ENCODE measurements at regions not wholly inside any gene's neighbourhood (a gene's known extent, or its start where the extent isn't known, plus 50 kb on each side); places are given as distances from the start of the nearest gene placed in this dataset.

DNA sequence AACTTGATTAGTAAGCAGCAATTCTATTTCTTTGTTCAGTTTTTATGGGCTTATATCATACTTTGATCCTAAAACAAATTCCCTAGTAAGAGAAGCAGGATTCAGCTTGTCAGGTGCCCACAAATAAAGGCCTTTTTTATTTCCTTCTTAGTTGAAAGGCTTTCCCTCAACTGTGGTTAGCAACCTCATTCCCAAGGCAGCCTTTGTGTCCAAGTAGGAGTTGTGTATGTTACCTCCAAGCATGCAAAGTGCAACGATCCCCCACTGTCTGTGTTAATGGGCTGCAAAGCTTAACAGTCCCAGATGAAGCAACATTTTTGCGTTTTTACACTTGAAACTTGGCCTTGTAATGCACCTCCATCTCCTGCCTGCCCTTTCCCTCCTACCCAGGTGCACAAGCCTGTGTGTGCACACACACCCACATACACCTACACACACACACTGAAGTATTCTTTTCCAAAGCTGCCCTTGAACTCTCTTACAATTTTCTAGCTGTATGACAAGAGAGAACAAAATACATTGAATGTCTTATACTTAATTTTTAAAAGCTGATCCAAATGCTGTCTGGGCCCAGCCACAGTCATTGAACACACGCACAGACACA is 278.2 kb downstream of the SNX13 start:
- DNase-seq, result no peak

DNA sequence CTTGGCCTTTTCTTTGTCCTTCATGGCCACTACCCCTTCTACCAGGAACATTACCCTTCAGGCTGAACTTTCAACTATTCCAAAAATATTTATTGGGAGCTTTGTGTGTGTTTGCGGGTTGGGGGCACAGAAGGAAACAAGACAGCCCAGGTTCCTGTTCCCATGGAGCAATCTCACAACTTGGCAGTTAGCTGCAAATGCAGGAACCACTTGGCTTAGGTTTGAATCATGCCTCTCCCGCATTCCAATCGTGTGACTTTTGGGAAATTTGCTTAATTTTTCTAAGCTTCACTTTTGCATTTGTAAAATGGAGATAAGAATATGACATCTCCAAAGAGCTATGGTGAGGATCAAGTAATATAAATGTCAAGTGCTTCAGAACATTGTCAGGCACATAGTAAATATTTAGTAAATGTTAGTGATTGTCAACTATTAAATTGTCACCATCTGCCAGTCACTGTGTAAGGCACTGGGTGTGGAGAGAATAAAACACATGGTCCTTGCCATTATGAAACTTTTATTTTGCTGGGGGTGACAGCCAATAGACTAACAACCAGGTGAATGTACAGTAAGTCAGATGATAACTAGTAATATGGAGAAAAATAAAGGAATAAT is 277.1 kb downstream of the SNX13 start:
- DNase-seq, result no peak

DNA sequence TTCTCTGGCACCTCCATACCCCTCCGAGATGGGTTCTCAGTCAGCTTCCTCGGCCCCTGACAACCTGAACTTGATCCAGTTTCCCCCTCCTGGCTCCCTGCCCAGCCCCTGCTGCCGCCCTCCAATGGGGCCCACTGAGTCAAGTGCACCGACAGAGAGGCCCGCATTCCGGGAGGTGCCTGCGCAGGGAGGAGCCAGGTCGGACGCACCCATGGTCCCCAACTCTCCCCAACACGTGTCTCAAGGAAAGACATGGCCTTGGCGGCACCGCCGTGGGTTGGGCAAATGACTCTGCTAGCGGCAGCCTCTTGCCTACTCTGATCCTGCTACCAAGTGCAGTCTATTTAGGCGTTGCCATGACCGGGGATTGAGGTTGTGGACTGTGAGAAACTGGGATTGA is 275.3 kb downstream of the SNX13 start:
- no peak for DNase-seq

GRCh38 chr7:17668122-17668521 is 272.2 kb downstream of the SNX13 start:
- DNase-seq, result no peak

DNA sequence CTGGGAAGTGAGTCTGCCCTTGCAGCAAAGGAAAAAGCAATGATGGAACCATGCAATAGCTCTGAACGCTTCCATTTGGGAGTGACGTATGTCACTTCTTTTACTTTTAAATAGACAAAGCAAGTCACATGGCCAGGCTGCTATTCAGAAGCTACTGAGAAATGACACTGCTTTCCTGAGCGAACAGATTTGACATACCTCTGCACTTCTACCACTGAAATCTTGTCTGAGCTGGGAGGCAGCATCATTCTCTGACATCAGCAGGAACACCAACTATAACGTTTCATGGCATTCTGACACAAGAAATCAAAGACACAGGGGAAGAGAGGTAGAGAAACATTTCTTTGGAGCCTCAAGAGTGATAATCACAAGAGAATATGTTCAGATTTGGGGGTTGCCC is 271.1 kb downstream of the SNX13 start:
- no peak for DNase-seq

GRCh38 chr7:17671956-17672355 is 268.3 kb downstream of the SNX13 start:
- DNase-seq, result no peak

GRCh38 chr7:17672783-17673182 is 267.5 kb downstream of the SNX13 start:
- no peak for DNase-seq

GRCh38 chr7:17674166-17674942 is 265.9 kb downstream of the SNX13 start:
- no peak for DNase-seq

GRCh38 chr7:17674943-17675608 is 265.2 kb downstream of the SNX13 start:
- DNase-seq, result no peak

GRCh38 chr7:17677408-17677807 is 262.9 kb downstream of the SNX13 start:
- no peak for DNase-seq

DNA sequence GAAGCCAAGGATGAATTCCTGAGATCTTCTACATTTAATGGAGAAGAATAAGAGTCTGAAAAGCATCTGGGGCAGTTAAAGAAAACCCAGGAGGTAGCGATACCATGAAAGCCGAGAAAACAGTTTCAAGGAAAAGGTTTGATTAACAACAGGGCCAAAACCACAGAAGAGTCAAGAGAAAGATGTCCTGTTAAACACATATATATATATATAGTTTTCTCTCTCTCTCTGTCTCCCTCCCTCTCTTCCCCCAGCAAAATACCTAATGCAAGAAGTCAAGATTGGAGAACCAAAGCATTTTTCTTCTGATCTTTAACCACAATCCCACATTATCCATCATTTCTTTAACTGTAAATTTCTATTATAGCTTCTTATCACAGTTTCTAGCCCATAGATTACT is 261.4 kb downstream of the SNX13 start:
- DNase-seq, result no peak

DNA sequence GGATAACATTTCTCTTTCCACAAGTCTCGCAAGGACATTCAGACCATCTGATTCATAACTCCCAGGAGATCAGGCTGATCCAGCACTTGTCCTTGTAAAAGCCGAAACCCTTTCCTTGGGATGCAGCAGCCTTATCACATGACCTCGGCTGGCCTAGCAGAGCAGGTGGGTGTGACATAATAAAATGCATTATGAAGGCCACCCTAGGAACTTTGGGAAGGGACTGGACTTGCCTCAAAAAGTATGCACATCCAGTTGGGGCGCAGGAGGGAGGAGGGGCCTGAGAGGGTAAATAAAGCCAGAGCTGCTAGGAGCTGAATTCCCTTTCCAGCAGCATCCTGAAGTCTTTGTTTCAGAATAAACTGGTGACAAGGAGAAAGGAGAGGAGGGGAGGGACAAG is 260.8 kb downstream of the SNX13 start:
- DNase-seq, result no peak

DNA sequence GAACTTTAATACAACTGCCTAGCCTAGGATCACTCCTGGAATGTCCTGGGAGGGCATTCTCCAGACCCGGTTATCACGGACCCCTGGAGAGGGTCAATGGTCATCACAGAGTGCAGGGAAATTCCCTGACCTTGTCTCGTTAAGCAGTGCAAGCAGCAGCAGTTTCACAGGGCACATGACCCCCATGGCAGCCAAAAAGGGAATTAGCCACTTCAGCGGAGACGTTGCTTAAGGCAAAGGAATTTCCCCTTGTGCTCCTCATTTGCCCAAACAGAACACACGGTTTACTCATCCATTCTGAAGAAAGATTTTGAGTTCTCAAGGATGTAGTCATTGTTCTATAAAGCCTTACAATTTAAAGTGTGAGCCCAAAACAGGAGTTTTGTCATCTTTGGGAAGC is 260.3 kb downstream of the SNX13 start:
- no peak for DNase-seq

GRCh38 chr7:17680943-17681351 is 259.3 kb downstream of the SNX13 start:
- peak; percentile 19 for DNase-seq

DNA sequence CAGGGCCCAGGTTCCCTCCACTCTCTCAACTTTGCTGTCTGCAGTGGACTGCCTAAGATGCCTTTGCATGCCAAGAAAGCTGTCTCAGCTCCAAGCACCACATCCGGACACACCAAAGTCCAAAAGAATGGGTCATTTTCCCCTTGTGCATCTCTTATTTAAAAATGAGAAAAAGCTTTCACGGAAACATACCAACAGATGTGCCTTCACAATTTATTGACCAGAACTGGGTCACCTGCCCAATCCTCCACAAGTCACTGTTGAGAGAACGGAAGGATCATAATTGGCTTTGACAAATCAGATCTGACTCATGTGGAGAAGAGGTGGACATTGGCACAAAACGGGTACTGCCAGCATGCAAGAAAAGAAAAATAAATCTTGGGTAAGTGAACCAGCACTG is 258.3 kb downstream of the SNX13 start:
- DNase-seq, result no peak

- no peak for DNase-seq
These were observed 257.7 kb downstream of the SNX13 start for GRCh38 chr7:17682586-17682985.

- no peak for DNase-seq
These were observed 255.2 kb downstream of the SNX13 start for GRCh38 chr7:17685141-17685540.

DNA sequence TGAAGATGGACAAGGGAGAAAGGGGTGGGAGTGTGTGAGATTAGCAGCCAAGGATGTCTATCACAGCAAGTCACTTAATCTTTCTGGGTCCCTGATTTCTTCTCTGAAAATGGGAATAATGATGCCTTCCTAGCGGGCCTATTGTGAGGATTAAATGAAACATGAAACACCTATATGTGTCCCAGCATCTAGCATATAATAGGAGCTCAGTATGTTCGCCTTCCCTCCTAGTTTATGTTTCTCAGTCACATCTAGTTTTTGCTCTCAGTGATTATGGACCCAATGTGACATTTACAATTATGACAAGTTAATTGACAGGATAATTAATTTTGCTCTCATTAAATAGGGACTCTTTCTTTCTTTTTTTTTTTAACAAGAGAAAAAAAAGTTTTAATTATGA is 252.9 kb downstream of the SNX13 start:
- DNase-seq, result no peak

DNA sequence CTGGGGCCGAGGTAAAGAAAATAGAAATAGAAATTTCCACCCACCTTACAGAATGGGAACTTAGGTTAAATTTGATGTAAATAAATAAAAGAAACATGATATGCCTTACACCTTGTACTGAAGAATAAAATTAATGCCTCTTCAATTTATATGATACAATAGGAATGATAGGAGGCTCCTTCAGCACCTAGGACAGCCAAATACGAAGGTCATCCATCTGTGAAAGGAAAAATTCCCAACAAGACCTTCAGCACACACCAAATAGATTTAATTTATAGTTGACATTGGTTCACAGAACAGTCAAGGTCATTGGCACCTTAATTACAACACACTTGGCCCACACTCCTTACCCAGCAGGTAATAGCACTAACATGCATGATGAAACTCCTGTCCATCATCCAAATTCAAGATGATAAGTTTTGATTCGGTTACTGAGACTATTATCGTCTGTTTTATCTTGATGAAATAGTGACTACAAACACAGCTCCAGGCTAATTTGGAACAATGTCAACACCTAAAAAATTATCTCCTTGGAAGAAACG is 250.9 kb downstream of the SNX13 start:
- DNase-seq, result no peak

DNA sequence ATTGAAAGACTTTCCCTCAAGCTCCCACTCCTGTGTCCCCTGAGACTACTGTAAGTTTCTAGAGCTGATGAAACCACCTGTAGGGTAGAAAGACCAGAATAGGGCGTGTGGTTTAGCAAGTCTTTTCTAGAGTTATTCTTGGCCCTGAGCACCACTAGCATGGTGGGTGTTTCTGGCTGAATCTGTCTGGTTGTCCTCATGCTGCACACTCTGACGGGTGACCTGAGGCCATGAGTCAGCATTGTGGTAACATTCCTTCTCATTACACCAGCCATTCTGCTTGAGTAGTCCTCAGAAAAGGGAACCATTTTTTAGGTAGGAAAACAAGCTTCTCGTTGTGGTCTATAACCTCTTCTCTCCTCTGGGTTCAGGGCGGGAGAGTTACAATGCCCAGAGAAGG is 250.3 kb downstream of the SNX13 start:
- DNase-seq, result no peak

DNA sequence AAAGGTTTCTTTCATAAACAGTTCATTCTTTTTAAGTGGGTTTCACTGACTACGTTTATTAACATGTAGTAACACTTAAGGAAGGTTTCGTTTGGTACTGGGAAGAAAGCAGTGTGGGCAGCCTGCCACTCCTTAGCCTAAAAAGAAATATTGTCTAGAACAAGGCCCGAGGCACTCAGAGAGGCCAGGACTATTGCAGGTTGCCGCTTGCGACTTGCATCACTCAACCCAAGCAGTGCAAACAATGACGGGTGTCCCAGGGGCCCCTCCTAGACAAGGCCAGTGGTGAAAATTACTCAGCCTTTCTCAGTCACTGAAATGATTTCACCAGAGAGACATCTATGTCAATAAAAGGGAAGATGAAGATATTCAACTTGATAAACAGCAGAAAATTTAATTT is 243.9 kb downstream of the SNX13 start:
- peak; percentile 44 for DNase-seq

GRCh38 chr7:17697128-17697881 is 243.0 kb downstream of the SNX13 start:
- DNase-seq, result no peak

- no peak for DNase-seq
These were observed 240.6 kb downstream of the SNX13 start for GRCh38 chr7:17699696-17700095.

Measured in NCI-H1436 (cell line).